Gastrocnemius medialis (tissue), 4 donors: ENCODE measurements at regions not wholly inside any gene's neighbourhood (a gene's known extent, or its start where the extent isn't known, plus 50 kb on each side); places are given as distances from the start of the nearest gene placed in this dataset.

Experiments
- ATAC-seq, 2 donors: fragments of 150-250 bp; one replicate each; pipeline ENCODE4 v1.9.1; 2016
- DNase-seq, 2 donors: peaks; one replicate each; pipeline ENCODE4 v3.0.0-alpha.2; 2019
- H3K27ac ChIP-seq, 4 donors: fragments of 200-600 bp; sonication (generic); 1 replicate in 1 of 4; 2 replicates in 3 of 4; pipeline ENCODE4 v1.5.1; 2016 to 2018; ENCODE audit warnings: mild to moderate bottlenecking in 2 of 4, moderate library complexity in 1 of 4
- H3K27me3 ChIP-seq, 3 donors: fragments of 200-600 bp; sonication (generic) in 2 of 3; 1 replicate in 1 of 3; 2 replicates in 2 of 3; pipeline versions ENCODE4 v1.5.1 to v1.6.0; 2016 to 2019; ENCODE audit warnings: mild to moderate bottlenecking in 1 of 3, moderate library complexity in 1 of 3
- H3K36me3 ChIP-seq, 2 donors: fragments of 200-600 bp; sonication (generic) in 1 of 2; one replicate each; pipeline ENCODE4 v1.5.1; 2017 to 2018
- H3K4me1 ChIP-seq, 2 donors: fragments of 200-600 bp; sonication (generic) in 1 of 2; one replicate each; pipeline ENCODE4 v1.5.1; 2016 to 2017; ENCODE audit warnings: mild to moderate bottlenecking in 2 of 2
- H3K4me3 ChIP-seq, 4 donors: fragments of 200-600 bp; sonication (generic) in 3 of 4; 1 replicate in 1 of 4; 2 replicates in 3 of 4; pipeline ENCODE4 v1.5.1; 2016 to 2019; ENCODE audit warnings: mild to moderate bottlenecking in 2 of 4
- H3K9me3 ChIP-seq, 3 donors: fragments of 200-600 bp; sonication (generic) in 2 of 3; 1 replicate in 1 of 3; 2 replicates in 2 of 3; pipeline ENCODE4 v1.5.1; 2016 to 2019
- CTCF ChIP-seq, 5 experiments: fragments of 450-650 bp in 3 of 5; fragments of 200-600 bp in 2 of 5; sonication (generic) in 2 of 5; IDR thresholded peaks in 4 of 5; conservative IDR thresholded peaks in 1 of 5; 1 replicate in 4 of 5; 2 replicates in 1 of 5; pipeline ENCODE4 v1.5.1; 2016 to 2019; ENCODE audit warnings: antibody characterized with exemption in 5 of 5, mild to moderate bottlenecking in 3 of 5, moderate library complexity in 3 of 5
- POLR2A ChIP-seq, 2 donors: fragments of 450-650 bp; IDR thresholded peaks; one replicate each; pipeline ENCODE4 v1.6.1; 2017; ENCODE audit warnings: antibody characterized with exemption in 2 of 2, mild to moderate bottlenecking in 2 of 2, moderate library complexity in 2 of 2
- in situ Hi-C, 4 donors: fragments of 200-750 bp; cut with MboI; loops; one replicate each; pipeline versions ENCODE4 v1.15.0 to v1.8.0; 2017; ENCODE audit warnings: low sequenced_read_pairs in 4 of 4
- intact Hi-C: fragments of 100-400 bp; cut with DNase I; formaldehyde crosslinking; loops from one replicate; pipeline ENCODE4 v1.15.1; 2023; ENCODE audit warnings: low total_unique reads

DNA sequence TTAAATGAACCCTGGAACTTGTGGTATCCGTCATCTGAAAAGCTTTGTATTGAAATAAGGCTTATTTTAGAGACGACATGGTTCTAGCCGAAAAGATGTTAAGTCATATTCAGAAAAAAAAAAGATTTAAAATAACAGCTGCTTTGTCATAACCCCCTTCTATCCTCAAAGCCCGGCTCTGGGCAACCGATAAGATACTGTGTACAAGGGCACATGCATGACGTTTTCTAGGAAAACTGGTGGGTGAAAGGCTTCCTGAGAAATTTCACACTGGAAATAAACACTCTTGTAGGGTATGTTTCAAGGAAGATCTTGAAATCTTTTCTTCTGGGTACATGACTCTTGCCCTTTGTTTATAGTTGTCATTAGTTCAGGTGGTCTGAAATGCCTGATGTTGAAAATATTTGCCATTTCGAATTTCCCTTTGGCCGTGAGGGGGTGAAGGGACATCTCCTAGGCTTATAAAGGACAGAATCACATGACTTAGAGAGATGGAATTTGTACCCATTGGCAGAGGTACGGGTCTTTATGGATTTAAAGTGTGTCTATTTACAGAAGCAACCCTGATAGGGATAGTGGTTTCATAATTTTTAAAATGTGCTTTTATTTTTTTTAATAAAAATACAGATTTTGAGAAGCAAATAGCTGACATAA, 232.5 kb downstream of the PTEN start:
- Histone ChIP-seq H3K36me3 (no peaks in the 10 kb centered on the region), H3K4me3 (no peak overlapping the region), H3K27me3 (no peaks in the 10 kb centered on the region), H3K4me1 (peaks cover 0 to 7% of the 10 kb centered on the region in 2 donors), H3K9me3 (no peaks in the 10 kb centered on the region), H3K27ac (no peak overlapping the region)
- ATAC-seq (no peak), DNase-seq (no peak)
- TF ChIP-seq CTCF (IDR thresholded peaks at IDR 0.05 in 4 of 5, conservative IDR thresholded peaks at IDR 0.05 in 1 of 5), result no peak
- no peak for TF ChIP-seq POLR2A (IDR thresholded peaks at IDR 0.05)
- intact Hi-C loops (loop anchor here (5.0 kb wide), 2 partner anchors 234 to 381 kb away; partner anchors contain the start of genes KLLN and PTEN), in situ Hi-C loops (no loop called here)

GRCh38 chr10:88097092-88097516, 233.7 kb downstream of the PTEN start:
- Histone ChIP-seq H3K27ac (peak overlapping the region; percentile 50 to 83 (median 70)), H3K4me3 (no peak overlapping the region), H3K9me3 (no peaks in the 10 kb centered on the region), H3K4me1 (peaks cover 0 to 7% of the 10 kb centered on the region in 2 donors), H3K27me3 (no peaks in the 10 kb centered on the region), H3K36me3 (no peaks in the 10 kb centered on the region)
- intact Hi-C loops (loop anchor here (5.0 kb wide), 2 partner anchors 235 to 380 kb away; partner anchors contain the start of genes KLLN and PTEN), in situ Hi-C loops (no loop called here)
- no peak for TF ChIP-seq CTCF (IDR thresholded peaks at IDR 0.05 in 4 of 5, conservative IDR thresholded peaks at IDR 0.05 in 1 of 5)
- TF ChIP-seq POLR2A (IDR thresholded peaks at IDR 0.05), result no peak
- ATAC-seq, result peak in 1 of 2 donors; percentile 10
- DNase-seq, result no peak

DNA sequence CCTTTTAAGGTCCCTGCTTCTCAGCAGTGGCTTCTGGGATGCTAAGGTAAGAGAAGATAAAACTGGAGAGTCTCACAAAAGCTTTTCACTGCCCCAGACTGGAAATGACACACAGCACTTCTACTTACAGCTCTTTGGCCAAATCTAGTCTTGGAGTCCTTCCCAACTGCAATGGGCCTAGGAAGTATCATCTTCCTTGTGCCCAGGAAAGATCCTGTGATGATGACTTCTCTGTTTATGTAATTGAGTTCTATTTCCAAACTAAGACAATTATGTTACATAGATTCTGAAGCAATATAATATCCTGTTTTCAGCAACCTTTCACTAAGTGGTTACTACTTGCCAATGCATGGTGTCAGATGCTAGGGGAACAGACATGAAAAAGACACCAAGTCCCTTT, 234.1 kb downstream of the PTEN start:
- no peaks in the 10 kb centered on the region for H3K27me3 ChIP-seq
- intact Hi-C loops (loop anchor here (5.0 kb wide), 2 partner anchors 235 to 380 kb away; partner anchors contain the start of genes KLLN and PTEN), in situ Hi-C loops (no loop called here)
- H3K9me3 ChIP-seq, result no peaks in the 10 kb centered on the region
- peak in 1 of 2 donors; percentile 19 for TF ChIP-seq POLR2A (IDR thresholded peaks at IDR 0.05)
- TF ChIP-seq CTCF (IDR thresholded peaks at IDR 0.05 in 4 of 5, conservative IDR thresholded peaks at IDR 0.05 in 1 of 5), result no peak
- H3K4me1 ChIP-seq, result peaks cover 0 to 7% of the 10 kb centered on the region in 2 donors
- no peak overlapping the region for H3K4me3 ChIP-seq
- peak overlapping the region; percentile 50 to 83 (median 70) for H3K27ac ChIP-seq
- ATAC-seq (peak; percentile 95 to 97), DNase-seq (peak; percentile 59 to 67)
- no peaks in the 10 kb centered on the region for H3K36me3 ChIP-seq

DNA sequence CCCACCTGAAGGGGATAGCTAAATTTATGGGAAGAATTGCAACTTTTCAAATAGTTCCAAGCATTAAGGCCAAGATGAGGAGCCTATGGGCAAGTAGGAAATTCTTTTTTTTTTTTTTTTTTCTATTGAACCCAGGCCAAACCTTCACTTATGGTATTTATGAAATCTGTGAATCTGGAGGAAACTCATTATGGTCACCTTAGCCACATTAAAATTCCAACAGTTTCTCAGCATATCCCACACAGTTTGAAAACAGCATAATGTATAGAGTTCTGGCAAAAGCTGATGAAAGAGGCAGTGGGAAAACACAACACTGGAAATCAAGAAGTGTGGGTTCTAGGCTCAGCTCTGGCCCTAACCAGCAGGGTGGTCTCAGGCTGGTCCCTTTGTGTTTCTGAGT, 236.9 kb downstream of the PTEN start:
- peaks cover 0 to 7% of the 10 kb centered on the region in 2 donors for H3K4me1 ChIP-seq
- H3K4me3 ChIP-seq, result no peak overlapping the region
- no peak for DNase-seq
- intact Hi-C loops (no loop called here), in situ Hi-C loops (loop anchor here in 1 of 4 donors (25.0 kb wide), 1 partner anchor 238 kb away; the partner anchor contains the start of genes KLLN and PTEN)
- H3K36me3 ChIP-seq, result no peaks in the 10 kb centered on the region
- no peaks in the 10 kb centered on the region for H3K27me3 ChIP-seq
- no peak for ATAC-seq
- no peak overlapping the region for H3K27ac ChIP-seq
- H3K9me3 ChIP-seq, result no peaks in the 10 kb centered on the region
- no peak for TF ChIP-seq CTCF (IDR thresholded peaks at IDR 0.05 in 4 of 5, conservative IDR thresholded peaks at IDR 0.05 in 1 of 5)
- TF ChIP-seq POLR2A (IDR thresholded peaks at IDR 0.05), result no peak
